GM21528 (cell line): ENCODE measurements at regions not wholly inside any gene's neighbourhood (a gene's known extent, or its start where the extent isn't known, plus 50 kb on each side); places are given as distances from the start of the nearest gene placed in this dataset.

Experiments used
- ATAC-seq: cut with Tn5 transposase; IDR thresholded peaks from one replicate; pipeline ENCODE4 v1.9.1; 2021; ENCODE audit warnings: mild to moderate bottlenecking, moderate library complexity; ENCODE audit not compliant: unreplicated experiment, low FRiP score

- ATAC-seq = no peak
These were observed 249.4 kb downstream of the FAM170A start for GRCh38 chr5:119878712-119879111.

- no peak for ATAC-seq
These were observed 250.1 kb downstream of the FAM170A start for GRCh38 chr5:119879446-119879845.

GRCh38 chr5:119895066-119895465, 265.7 kb downstream of the FAM170A start:
- ATAC-seq = no peak

DNA sequence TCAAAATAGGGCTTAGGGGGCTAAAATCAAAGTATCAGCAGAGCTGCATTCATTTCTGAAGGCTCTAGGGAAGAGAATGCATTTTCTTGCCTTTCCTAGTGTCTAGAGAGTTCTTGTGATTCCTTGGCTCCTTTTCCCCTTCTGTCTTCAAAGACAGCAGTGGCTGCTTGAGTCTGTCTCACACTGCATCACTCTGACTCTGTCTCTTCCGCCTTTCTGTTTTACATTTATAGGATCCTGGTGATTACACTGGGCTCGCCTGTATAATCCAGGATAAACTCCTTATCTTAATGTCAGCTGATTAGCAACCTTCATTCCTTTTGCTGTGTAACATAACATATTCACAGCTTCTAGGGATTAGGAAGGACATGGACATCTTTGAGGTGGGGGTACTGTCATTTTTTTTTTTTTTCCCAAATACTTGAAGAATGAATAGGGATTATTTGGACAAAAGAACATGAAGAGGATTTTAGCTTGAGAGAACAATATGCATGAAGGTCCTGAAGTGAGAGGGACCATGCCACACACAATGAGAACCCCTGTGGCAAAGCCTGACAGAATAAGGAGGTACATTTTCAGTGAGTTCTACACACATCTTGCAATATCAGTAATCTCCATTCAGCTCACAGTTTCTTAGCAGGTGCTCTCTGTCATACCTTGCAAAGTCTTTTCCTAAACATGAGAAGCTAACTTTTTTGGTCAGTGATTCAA, 267.6 kb downstream of the FAM170A start:
- ATAC-seq = no peak

DNA sequence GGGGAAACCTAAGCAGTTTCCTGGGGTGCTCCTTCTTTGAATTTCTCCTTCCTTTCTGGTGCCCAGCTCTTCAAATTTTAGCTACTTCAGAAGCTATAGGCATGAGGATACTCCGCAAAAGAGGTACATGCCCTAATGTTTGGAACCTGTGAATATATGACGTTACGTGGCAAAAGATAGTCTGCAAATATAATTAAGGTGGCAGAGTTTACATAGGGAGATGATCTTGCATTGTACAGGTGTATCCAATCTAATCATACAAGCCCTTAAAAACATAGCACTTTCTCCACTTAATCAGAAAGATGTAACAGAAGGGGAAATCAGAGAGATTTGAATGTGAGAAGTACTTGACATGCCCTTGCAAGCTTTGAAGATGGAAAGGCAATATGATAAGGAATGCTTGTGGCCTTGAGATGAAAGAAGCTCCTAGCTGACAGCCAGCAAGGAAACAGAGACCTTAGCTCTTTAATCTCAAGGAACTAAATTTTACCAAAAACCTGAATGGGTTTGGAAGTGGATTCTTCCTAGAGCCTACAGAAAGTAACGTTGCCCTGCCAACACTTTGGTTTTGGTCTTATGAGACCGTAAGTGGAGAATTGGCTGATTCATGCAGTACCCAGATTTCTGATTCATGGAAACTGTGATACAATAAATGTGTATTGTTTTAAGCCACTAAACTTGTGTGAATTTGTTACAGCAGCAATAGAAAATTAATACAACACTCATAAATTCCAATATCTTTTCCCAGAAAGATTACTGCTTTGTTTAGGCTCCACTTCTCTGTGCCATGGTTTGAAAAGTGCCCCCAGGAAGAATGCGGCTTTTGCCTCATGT, 268.4 kb downstream of the FAM170A start:
- no peak for ATAC-seq

- no peak for ATAC-seq
These were observed 270.6 kb downstream of the FAM170A start for GRCh38 chr5:119899981-119900380.

DNA sequence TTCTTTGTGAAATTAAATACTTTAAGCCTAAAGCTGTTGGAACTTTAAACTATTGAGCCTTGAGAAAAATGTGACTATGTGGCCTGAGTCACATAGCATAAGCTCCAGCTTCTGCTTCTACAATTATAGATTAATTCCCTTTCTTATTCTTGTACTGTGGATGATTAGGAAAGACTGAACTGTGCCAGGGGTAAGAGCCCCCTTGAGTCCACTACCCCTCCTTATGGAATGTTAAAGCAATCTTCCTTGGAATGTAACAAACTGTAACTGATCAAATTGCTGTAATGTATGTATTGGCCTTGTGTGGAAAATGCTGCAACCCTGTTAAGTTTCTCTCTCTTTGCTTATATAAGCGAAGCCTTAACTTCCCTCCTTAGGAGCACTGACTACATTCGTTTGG, 273.2 kb downstream of the FAM170A start:
- no peak for ATAC-seq

- no peak for ATAC-seq
These were observed 284.1 kb downstream of the FAM170A start for GRCh38 chr5:119913425-119913824.

GRCh38 chr5:119919279-119919678, 289.9 kb downstream of the FAM170A start:
- no peak for ATAC-seq

DNA sequence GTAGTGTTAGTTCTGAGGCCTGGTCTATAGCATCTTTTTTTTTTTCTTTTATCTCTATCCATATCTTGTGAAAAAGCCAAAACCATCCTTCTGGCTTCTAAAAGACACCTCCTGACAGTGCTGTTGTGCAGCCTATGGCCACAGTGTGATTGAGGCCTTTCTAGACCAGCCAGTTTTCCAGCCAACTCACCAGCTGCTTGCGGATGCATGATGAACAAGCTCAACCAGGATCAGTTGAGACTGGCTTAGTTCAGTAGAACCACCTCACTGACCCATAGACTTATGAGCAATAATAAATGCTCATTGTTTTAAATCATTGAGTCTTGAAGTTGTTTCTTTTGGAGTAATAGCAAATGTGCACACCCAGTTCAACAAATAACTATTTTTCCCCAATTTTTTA, 296.9 kb downstream of the FAM170A start:
- no peak for ATAC-seq

DNA sequence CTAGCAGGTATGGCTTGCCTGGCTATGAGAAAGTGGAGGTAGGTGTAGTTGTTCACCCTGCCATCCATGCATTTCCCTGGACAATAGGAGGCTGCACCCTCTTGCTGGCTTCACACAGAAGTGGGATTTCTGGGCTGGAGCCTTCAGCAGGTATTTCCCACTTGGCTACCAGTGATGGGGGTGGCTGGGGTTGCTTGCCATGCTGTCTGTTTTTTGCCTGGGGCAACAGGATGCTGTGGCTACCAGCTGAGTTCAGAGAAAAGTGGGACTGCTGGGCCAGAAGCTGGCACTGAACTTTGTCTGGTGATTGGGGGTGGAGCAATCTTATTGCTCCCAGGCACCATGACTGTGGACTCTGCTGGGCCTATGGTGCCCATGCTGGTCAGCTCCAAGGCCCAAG, 299.6 kb downstream of the FAM170A start:
- ATAC-seq = no peak

DNA sequence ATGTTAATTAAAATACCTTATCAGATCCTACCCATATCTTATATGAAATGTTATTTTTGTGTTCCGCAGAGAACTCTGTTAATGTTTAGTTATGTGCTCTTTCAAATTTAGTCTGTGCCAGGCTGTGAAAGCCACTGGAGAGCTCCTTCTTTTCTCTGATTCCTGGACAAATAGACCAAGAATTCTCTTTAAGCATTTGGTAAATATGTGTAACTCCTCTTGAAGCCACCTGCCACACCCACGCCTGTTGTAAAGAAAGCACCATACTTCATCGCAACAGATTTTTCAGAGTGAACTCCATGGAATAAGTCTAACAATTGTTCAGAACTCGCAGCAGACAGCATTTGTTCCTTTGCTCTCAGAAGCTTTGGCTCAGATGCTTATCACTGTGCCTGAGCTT, 301.1 kb downstream of the FAM170A start:
- no peak for ATAC-seq

- no peak for ATAC-seq
These were observed 313.8 kb downstream of the FAM170A start for GRCh38 chr5:119943148-119943547.

DNA sequence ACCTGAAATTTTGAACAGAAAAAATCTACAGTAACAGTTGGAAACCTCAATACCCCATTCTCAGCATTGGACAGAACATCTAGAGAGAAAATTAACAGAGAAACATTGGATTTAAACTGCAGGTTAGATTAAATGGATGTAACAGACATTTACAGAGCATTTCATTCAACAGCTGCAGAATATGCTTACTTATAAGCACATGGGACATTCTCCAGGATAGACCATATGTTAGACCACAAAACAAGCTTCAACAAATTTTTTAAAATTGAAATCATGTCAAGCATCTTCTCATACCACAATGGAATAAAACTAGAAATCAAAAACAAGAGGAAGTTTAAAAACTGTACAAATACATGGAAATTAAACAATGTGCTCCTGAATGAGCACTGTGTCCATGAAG, 316.3 kb downstream of the FAM170A start:
- no peak for ATAC-seq

GRCh38 chr5:119948162-119948561, 318.8 kb downstream of the FAM170A start:
- no peak for ATAC-seq

DNA sequence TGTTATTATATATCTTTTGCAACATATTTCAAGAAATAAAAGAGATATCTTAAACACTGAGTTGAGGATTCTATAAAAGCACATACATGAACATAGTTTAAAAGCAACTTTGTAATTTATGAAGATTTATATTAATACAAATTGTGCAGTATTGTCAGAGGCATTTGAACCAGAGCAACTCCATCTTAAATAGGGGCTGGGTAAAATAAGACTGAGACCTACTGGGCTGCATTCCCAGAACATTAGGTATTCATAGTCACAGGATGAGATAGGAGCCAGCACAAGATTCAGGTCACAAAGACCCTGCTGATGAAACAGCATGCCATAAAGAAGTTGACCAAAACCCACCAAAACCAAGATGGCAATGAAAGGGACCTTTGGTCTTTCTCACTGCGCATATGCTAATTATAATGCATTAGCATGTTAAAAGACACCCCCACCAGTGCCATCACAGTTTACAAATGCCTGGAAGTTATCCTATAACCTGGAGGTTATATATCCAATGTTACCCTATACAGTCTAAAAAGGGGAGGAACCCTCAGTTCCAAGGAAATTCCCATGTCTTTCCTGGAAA, 320.2 kb downstream of the FAM170A start:
- no peak for ATAC-seq

DNA sequence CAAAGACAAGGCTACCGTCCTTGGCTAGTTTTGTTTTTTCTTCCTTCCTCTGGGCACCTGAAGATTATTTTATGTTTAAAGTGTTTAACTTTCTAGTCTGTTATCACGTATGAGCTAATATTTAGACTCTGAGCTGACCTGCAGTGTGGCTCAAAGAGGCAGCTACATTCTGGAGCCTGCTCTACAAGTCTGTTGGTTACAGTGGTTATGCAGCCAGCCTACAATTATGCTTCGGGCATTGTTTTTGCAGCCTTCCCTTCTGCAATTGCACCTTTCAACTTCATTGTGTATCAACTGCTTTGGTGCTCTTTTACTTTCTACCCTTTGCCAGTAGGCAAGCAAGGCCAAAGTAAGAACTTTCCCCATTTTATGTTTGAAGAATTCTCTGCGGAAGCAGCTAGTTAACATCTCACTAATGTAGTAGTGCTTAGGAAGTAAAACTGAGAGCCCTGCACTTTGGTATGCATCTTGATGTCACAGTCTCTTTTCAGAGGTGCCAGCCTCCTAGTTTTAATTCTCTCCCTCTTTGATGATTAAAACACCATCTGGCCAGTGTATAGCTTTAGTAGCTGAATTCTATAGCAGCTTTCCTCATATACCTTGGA, 322.1 kb downstream of the FAM170A start:
- ATAC-seq = no peak

DNA sequence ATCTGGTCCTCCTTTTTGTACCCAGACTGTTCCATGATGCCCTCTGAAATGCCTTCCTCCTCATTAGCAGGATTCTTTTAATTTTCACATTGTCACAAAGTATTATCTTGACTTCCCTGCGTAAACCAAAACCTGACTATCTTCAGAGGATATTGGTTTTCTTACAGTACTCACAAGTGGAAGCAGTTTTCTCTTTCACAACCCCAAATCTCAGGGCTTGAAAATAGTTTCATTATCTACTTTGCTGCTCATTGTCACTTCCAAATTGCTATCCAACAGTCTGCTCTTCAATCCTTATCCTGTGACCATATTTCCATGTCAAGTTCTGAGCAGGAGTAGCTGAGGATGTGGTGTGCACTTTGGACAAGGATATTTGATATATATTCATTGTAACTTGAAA, 324.1 kb downstream of the FAM170A start:
- no peak for ATAC-seq

GRCh38 chr5:119954106-119954505, 324.7 kb downstream of the FAM170A start:
- no peak for ATAC-seq

DNA sequence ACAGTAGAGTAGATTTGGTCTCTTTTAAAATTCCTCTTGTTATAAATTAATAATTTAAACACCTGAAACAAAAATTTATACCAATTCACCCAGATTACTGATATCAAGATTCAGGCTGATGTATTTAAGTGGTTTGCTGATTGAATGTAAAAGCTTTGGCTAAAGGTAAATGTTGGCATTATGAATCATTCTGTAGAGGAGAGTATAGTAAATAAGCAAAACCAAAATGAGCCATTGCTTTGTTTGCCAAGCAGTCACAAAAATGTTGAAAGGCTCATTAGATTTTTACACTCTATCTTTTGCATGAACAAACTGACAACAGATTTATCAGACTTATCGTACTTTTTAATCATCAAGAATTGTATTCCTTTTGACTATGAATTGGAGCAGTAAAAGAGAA, 332.6 kb downstream of the FAM170A start:
- no peak for ATAC-seq

GRCh38 chr5:119966028-119966427, 336.7 kb downstream of the FAM170A start:
- no peak for ATAC-seq
